MM.1S (cell line): ENCODE measurements at regions not wholly inside any gene's neighbourhood (a gene's known extent, or its start where the extent isn't known, plus 50 kb on each side); places are given as distances from the start of the nearest gene placed in this dataset.

Experiments
- CTCF ChIP-seq: fragments of 300-600 bp; sonication (generic); IDR thresholded peaks from 2 replicates; pipeline ENCODE4 v1.5.1; 2016; ENCODE audit warnings: antibody characterized with exemption, low read length, mixed read lengths
- EZH2 ChIP-seq: fragments of 300-600 bp; sonication (generic); optimal IDR thresholded peaks from 2 replicates; pipeline ENCODE3; 2017; ENCODE audit warnings: low read depth, mild to moderate bottlenecking, antibody characterized with exemption, low read length, mixed read lengths

- no peak for TF ChIP-seq CTCF
- no peak for TF ChIP-seq EZH2
Measured at GRCh38 chr2:156748221-156748620, 312.0 kb downstream of the GPD2 start.
